Right cardiac atrium (tissue), 5 donors: ENCODE measurements at regions not wholly inside any gene's neighbourhood (a gene's known extent, or its start where the extent isn't known, plus 50 kb on each side); places are given as distances from the start of the nearest gene placed in this dataset.

Experiments
- ATAC-seq, 2 donors: fragments of 200-7000 bp; cut with Tn5 transposase; one replicate each; pipeline versions ENCODE4 v1.8.0 to v1.9.1; 2020; ENCODE audit warnings: moderate library complexity in 2 of 2, mild to moderate bottlenecking in 1 of 2
- DNase-seq, 3 donors: peaks; one replicate each; pipeline ENCODE4 v3.0.0-alpha.2; 2020
- H3K27ac ChIP-seq: one replicate; pipeline ENCODE4 v1.5.1; 2013; ENCODE audit warnings: mild to moderate bottlenecking, low read length, control low read depth, moderate library complexity
- H3K27me3 ChIP-seq: one replicate; pipeline ENCODE4 v1.6.1; 2013; ENCODE audit not compliant: control insufficient read depth, insufficient read depth
- H3K4me1 ChIP-seq: one replicate; pipeline ENCODE4 v1.6.1; 2013; ENCODE audit warnings: low read length; ENCODE audit not compliant: control insufficient read depth, insufficient read depth
- H3K4me3 ChIP-seq: one replicate; pipeline ENCODE4 v1.5.1; 2013; ENCODE audit warnings: low read length, control low read depth
- H3K9me3 ChIP-seq: one replicate; pipeline ENCODE4 v1.6.1; 2013; ENCODE audit warnings: low read length; ENCODE audit not compliant: control insufficient read depth
- WGBS: extraction: QIAGEN DNeasy Blood & Tissue Kit; methylation state at CpG from one replicate; pipeline ENCODE4 v1.1.7; 2013; 5-methylcytosine and 5-hydroxymethylcytosine counted together
- intact Hi-C, 4 donors: fragments of 100-400 bp; cut with DNase I; formaldehyde crosslinking; loops; one replicate each; pipeline versions ENCODE4 v1.11.0 to v1.14.0; 2022 to 2023
- donor health status: healthy with polysubstance abuse.
- donor health status: DM: no; HTN: yes; CAD: no.
- donor health status: DM: no; HTN: no; CAD: no.
- donor health status: DM: no; HTN: yes; CAD: no; lungs with severe emphysema.
- donor health status: DM: yes; HTN: yes; CAD: no.

DNA sequence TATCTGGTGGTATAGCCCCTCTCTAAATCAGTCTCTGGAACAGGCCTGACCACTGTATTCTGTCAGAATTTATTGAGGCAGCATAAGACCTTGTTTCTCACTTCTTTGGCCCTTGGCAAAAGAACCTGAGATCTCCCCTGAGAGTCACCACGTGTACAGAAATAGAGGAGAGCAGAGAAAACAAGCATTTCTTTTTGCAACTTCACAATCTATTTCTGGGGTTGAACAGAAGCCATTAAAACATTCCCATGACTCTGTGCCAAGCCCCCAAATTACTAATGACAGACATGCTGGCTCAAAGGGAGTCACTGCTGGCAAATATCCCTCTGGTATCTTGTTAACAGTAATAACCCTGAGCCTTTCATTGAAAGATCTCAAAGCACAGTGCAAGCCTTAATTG, 395.3 kb downstream of the MAFB start:
- intact Hi-C loops, result no loop called here
- 13% methylated on average over 1 of the region's 1 CpG for WGBS
- Histone ChIP-seq H3K9me3 (no peaks in the 10 kb centered on the region), H3K27me3 (no peaks in the 10 kb centered on the region), H3K27ac (no peak overlapping the region), H3K4me3 (no peak overlapping the region), H3K4me1 (peaks cover 2% of the 10 kb centered on the region)
- ATAC-seq (peak; percentile 76 to 86), DNase-seq (peak in 1 of 3 donors; percentile 18)

DNA sequence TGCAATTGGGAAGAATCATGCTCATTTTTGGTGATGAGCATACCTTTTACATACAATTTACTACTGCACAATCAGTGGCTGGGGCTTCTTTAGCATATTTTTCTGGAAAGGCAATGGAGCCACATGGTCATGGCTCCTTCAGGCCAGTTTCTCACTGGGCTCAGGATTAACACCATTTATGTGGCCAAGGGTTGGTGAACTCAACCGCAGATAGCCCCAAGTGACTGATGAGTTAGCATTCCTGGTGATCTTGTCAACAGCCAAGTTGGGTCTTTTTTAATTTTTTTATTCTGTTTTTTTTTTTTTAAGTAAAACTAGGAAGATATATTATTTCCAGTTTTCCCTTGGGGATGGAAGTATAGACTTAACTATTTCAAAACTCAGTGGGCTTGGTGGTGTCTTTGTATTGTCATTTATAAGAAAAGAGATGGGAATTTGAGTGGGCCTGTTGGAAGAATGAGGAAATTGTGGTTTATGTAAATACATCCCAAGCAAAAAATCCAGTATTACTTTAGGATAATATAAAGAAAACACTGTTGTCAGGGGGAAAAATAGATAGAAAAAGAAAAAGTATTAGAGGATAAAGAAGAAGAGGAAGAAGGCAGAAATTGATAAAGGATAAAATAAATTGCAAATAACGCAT, 397.4 kb downstream of the MAFB start:
- intact Hi-C loops, result no loop called here
- Histone ChIP-seq H3K27me3 (no peaks in the 10 kb centered on the region), H3K4me3 (no peak overlapping the region), H3K4me1 (peaks cover 2% of the 10 kb centered on the region), H3K27ac (no peak overlapping the region), H3K9me3 (no peaks in the 10 kb centered on the region)
- no peak for ATAC-seq
- no peak for DNase-seq
- WGBS, result 82% methylated on average over 2 of the region's 2 CpGs

DNA sequence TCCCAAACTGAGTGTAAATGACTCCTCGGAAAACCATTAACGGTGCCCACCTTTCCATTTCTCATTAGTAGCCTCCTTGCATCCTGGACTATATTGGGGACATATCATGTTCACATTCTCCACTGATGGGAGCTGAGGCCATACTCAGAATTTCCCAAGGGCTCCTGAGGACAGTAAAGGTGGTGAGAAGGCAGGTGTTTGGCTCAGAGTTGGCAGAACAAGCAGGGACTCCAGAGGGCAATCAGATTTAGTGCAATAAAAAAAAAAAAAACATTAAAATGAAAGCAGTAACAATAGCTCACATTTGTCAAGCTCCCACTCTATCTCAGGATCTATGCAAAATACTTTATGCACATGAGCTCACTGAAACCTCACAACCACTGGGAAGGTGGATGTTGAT, 401.4 kb downstream of the MAFB start:
- Histone ChIP-seq H3K4me3 (no peak overlapping the region), H3K27ac (no peak overlapping the region), H3K4me1 (no peaks in the 10 kb centered on the region), H3K27me3 (no peaks in the 10 kb centered on the region), H3K9me3 (no peaks in the 10 kb centered on the region)
- 82% methylated on average over 2 of the region's 2 CpGs for WGBS
- intact Hi-C loops, result no loop called here
- peak in 1 of 2 donors; percentile 20 for ATAC-seq
- no peak for DNase-seq

DNA sequence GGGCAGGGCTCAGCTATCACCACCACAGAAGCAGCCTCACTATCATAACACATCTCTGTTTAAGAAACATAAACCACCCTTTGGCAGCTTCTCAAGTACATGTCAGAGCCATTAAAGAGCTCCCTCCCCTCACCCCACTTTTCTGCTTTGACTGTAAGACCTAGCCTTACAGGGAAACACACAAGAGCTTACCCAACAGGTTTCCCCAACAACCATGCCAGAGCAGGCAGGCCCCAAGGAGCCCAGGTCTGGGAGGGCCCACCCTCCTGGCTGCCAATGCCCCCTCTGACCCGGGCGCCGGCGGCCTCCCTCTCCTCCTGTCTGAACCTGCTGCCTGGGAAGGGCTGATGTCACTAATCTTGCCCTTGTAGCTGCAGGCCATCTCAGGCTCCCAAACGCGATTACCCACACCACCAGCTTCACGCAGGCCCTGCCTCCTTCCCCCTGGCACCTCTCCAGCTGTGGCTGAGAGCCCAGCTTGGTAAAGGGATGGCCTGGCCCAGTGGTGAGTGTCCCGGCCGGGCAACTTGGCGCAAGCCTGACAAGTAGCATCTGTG, 402.0 kb downstream of the MAFB start:
- H3K4me1 ChIP-seq, result no peaks in the 10 kb centered on the region
- no peaks in the 10 kb centered on the region for H3K9me3 ChIP-seq
- no peak overlapping the region for H3K4me3 ChIP-seq
- WGBS, result 40% methylated on average over 10 of the region's 10 CpGs
- H3K27me3 ChIP-seq, result no peaks in the 10 kb centered on the region
- ATAC-seq (peak; percentile 85 to 93), DNase-seq (peak; percentile 73 to 91 (median 86))
- peak overlapping the region; percentile 40 for H3K27ac ChIP-seq
- intact Hi-C loops, result no loop called here

DNA sequence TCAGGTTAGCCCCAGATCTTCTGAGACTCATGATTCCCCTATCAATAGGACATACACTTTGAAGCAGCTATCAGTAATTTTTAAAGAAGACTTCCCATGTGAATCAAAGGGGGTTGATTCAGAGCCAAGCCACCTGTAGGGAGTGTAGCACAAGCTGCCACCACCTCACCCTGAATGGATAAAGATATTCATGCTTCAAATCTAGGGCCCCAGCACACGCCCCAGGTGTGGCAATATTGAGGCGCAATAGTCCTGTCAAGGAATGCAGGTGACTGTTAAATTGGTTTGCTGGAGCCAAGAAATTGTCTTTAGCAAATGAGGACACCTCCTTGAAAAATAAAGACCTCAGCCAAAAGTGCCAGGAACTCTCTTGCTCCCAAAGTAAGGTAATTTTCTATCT, 404.4 kb downstream of the MAFB start:
- DNase-seq (no peak), ATAC-seq (no peak)
- H3K4me3 ChIP-seq, result no peak overlapping the region
- H3K27me3 ChIP-seq, result no peaks in the 10 kb centered on the region
- H3K27ac ChIP-seq, result no peak overlapping the region
- intact Hi-C loops, result no loop called here
- WGBS, result 88% methylated on average over 2 of the region's 2 CpGs
- H3K9me3 ChIP-seq, result no peaks in the 10 kb centered on the region
- H3K4me1 ChIP-seq, result no peaks in the 10 kb centered on the region

DNA sequence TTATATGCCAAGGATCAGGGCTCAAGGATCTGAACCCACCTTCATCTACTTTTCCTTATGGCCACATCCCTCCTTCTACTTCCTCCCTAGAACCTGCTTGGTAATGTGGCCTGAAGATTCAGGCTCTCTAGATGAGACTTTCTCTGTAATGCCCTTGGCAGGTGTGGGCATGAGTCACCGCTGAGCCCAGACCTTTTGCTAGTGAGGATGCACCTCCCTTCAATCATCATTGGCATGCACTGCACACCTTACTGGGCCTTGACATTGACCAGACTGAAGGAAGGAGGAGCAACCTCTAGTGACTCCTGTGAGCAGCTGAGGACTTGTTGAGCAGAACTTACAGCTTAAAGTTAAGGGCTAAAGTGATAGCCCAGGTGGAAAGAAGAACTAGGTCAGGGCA, 405.3 kb downstream of the MAFB start:
- no peaks in the 10 kb centered on the region for H3K9me3 ChIP-seq
- no peaks in the 10 kb centered on the region for H3K4me1 ChIP-seq
- intact Hi-C loops, result no loop called here
- DNase-seq (no peak), ATAC-seq (no peak)
- H3K27me3 ChIP-seq, result no peaks in the 10 kb centered on the region
- H3K27ac ChIP-seq, result no peak overlapping the region
- no peak overlapping the region for H3K4me3 ChIP-seq
- WGBS, result 90% methylated on average over 1 of the region's 1 CpG

DNA sequence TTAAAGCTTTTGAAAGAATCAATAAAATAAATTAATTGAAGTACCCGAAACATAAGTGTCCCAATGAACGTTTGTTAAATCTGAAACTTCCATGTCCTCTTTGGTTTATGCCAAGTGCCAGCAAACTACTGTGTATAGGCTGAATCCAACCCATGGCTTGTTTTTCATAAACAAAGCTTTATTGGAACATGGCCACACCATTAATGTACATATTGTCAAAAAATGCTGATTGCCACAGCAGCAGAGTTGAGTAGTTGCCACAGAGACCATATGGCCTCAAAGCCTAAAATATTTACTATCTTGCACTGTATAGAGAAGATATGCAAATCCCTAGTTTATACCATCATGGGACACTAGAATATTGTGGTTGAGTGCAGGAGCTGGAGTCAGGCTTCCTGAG, 406.1 kb downstream of the MAFB start:
- ATAC-seq (no peak), DNase-seq (no peak)
- no peaks in the 10 kb centered on the region for H3K27me3 ChIP-seq
- no peaks in the 10 kb centered on the region for H3K4me1 ChIP-seq
- WGBS, result 80% methylated on average over 2 of the region's 2 CpGs
- no peaks in the 10 kb centered on the region for H3K9me3 ChIP-seq
- no peak overlapping the region for H3K27ac ChIP-seq
- H3K4me3 ChIP-seq, result no peak overlapping the region
- intact Hi-C loops, result no loop called here

DNA sequence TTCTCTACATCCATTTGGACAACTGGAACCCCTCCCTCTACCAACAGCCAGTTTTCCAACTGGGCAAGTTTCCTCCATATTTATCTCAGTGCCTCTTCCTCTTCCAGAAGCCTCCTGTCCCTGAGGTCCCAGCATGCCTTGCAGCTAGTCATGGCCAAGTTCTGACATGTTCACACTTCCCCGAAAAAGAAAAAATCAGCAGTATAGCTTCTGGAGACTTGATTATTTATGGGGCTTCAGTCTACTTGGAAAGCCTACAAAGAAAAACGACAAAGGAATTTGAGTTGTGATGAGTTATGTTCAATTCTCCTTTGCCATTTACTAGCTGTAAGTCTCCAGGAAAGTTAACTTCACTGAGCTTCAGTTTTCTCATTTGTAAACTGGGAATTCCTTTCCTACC, 406.5 kb downstream of the MAFB start:
- no peak for DNase-seq
- H3K9me3 ChIP-seq, result no peaks in the 10 kb centered on the region
- H3K27me3 ChIP-seq, result no peaks in the 10 kb centered on the region
- no peak for ATAC-seq
- H3K4me1 ChIP-seq, result no peaks in the 10 kb centered on the region
- WGBS, result 66% methylated on average over 2 of the region's 2 CpGs
- intact Hi-C loops, result no loop called here
- H3K4me3 ChIP-seq, result no peak overlapping the region
- no peak overlapping the region for H3K27ac ChIP-seq

DNA sequence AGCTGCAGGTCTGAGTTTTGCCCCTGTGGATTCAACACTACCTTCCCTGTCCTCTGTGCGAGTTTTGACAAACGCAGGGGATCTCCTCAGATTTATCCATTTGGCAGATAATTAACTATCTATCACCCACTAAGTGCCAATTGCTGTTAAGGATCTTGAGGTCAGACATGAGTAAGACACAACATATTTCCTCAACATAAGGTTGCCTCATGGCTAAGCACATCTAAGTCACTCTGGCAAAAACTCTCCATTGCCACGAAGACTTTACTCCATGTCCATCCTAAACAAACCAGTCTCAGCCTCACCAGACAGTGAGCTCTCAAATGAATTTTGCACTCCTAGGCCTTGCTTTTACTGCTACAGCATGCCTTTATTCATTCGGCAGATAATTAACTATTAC, 408.4 kb downstream of the MAFB start:
- WGBS, result 95% methylated on average over 4 of the region's 4 CpGs
- no peak for DNase-seq
- Histone ChIP-seq H3K4me1 (no peaks in the 10 kb centered on the region), H3K27me3 (no peaks in the 10 kb centered on the region), H3K4me3 (no peak overlapping the region), H3K9me3 (no peaks in the 10 kb centered on the region), H3K27ac (no peak overlapping the region)
- intact Hi-C loops, result no loop called here
- ATAC-seq, result no peak

DNA sequence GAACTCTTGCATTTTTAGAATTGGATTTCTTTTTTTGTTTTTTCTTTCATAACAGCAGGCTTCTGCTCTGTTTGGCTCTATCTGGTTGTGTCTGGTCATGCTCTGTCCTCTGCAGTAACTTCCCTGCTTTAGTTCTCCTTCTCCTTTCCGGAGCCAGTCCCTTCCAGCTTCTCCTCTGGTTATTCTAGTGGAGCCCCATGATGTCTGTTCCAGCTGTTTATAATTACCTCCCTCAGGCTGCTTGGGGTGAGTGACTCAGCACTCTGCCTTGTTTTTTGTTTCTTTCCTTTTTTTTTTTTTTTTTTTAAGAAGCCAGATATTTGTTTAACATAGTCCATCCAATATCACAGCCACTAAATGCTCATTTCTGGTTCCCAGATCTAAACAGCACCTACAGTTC, 409.6 kb downstream of the MAFB start:
- ATAC-seq (peak; percentile 75 to 87), DNase-seq (no peak)
- Histone ChIP-seq H3K9me3 (no peaks in the 10 kb centered on the region), H3K4me3 (no peak overlapping the region), H3K27ac (no peak overlapping the region), H3K4me1 (no peaks in the 10 kb centered on the region), H3K27me3 (no peaks in the 10 kb centered on the region)
- intact Hi-C loops, result no loop called here
- WGBS, result 34% methylated on average over 1 of the region's 1 CpG

DNA sequence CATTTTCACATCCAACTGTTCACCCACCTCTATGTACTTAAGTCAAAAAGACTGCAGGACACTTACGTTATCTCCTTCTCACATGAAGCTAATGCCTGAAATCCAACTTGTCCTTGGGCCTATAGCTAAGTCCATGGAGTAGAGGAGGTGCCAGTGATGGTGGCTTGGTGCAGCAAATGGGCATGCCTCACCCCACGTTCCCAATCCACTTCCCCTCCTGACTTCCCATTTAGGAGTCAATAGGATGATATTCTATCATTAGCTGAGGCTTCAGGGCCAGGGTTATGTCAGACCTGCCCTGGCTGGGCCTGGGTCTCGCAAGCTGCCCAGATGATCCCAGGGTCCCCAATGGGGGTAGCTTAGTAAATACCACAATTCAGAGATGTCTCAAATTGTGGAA, 410.4 kb downstream of the MAFB start:
- H3K4me1 ChIP-seq, result no peaks in the 10 kb centered on the region
- no peaks in the 10 kb centered on the region for H3K27me3 ChIP-seq
- intact Hi-C loops, result no loop called here
- H3K9me3 ChIP-seq, result no peaks in the 10 kb centered on the region
- no peak overlapping the region for H3K4me3 ChIP-seq
- 84% methylated on average over 3 of the region's 3 CpGs for WGBS
- DNase-seq (no peak), ATAC-seq (no peak)
- peak overlapping the region; percentile 6 for H3K27ac ChIP-seq

DNA sequence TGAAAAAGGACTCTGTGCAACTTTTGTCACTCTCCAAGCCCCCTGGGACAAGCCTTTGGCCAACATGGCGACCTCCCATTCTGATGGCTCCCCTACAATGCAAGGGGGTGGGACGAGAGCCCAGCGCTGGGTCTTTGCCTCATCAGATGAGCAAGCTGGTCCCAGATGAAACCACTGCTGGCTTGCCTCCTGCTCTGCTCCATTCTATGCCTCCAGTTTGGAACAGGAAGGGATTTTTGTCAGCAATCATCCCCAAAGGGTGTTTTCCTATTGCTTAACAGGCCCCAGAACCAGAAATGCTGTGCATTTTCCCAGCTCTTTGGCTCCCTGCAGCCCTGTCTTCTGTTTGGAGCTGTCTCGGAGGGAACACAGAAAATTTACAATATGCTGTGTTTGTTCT, 412.7 kb downstream of the MAFB start:
- 64% methylated on average over 4 of the region's 4 CpGs for WGBS

More for the DNA sequence above, 412.7 kb downstream of the MAFB start:
- Histone ChIP-seq H3K4me3 (no peak overlapping the region), H3K27me3 (no peaks in the 10 kb centered on the region), H3K4me1 (no peaks in the 10 kb centered on the region), H3K9me3 (no peaks in the 10 kb centered on the region), H3K27ac (no peak overlapping the region)
- DNase-seq (peak; percentile 66 to 88 (median 82)), ATAC-seq (peak; percentile 71 to 86)
- intact Hi-C loops, result no loop called here
